Vagina (tissue), 2 donors: ENCODE measurements at regions not wholly inside any gene's neighbourhood (a gene's known extent, or its start where the extent isn't known, plus 50 kb on each side); places are given as distances from the start of the nearest gene placed in this dataset.

Experiments
- CTCF ChIP-seq, 3 experiments: fragments of 450-650 bp in 2 of 3; fragments of 200-600 bp in 1 of 3; sonication (generic) in 1 of 3; IDR thresholded peaks; one replicate each; pipeline ENCODE4 v1.5.1; 2017 to 2019; ENCODE audit warnings: antibody characterized with exemption in 3 of 3, mild to moderate bottlenecking in 2 of 3, moderate library complexity in 2 of 3
- POLR2A ChIP-seq, 2 donors: fragments of 450-650 bp; IDR thresholded peaks; one replicate each; pipeline ENCODE4 v1.6.1; 2017; ENCODE audit warnings: antibody characterized with exemption in 2 of 2, mild to moderate bottlenecking in 2 of 2, moderate library complexity in 2 of 2

- no peak for TF ChIP-seq CTCF (IDR thresholded peaks at IDR 0.05)
- no peak for TF ChIP-seq POLR2A (IDR thresholded peaks at IDR 0.05)
Measured at GRCh38 chr12:47017901-47018475, 61.4 kb upstream of the PCED1B start.
